ENCODE measurements at regions not wholly inside any gene's neighbourhood (a gene's known extent, or its start where the extent isn't known, plus 50 kb on each side); places are given as distances from the start of the nearest gene placed in this dataset.
A peak's percentile ranks its signal among the peaks of the same experiment; 100 is the strongest.

GRCh38 chr12:82097877-82098276 lies 260.3 kb downstream of the CCDC59 start:
- Histone ChIP-seq H3K27me3 (ENCODE audit: insufficient read depth, low read length) (no peaks in the 10 kb centered on the region), H3K4me3 (ENCODE audit: low read length) (no peak overlapping the region), H3K4me1 (ENCODE audit: insufficient read depth, low read length) (no peaks in the 10 kb centered on the region), H3K27ac (ENCODE audit: low read depth, low read length) (no peak overlapping the region), H3K9ac (ENCODE audit: low read depth, low read length) (no peak overlapping the region), H3K36me3 (ENCODE audit: insufficient read depth, low read length) (no peaks in the 10 kb centered on the region), H3K9me3 (ENCODE audit: insufficient read depth, low read depth, low read length) (no peaks in the 10 kb centered on the region)
- 55% methylated on average over 1 of the region's 1 CpG for WGBS

DNA sequence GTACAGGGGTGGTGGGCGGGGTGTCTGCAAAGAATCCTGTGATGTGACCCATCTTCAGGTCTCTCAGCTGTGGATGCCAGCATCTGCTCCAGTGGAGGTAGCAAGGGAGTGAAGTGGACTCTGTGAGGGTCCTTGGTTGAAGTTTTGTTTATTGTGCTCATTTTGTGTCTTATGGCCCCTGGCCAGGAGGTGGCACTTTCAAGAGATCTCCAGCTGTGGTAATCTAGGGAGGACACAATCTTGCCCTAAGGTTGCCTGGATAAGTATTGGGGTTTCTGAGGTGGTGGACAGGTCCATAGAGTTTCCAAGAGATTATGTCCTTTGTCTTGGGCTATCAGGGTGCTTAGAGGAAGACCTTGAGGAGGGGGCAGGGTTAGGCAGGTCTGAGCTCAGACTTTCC lies 260.7 kb downstream of the CCDC59 start:
- no peaks in the 10 kb centered on the region for H3K4me1 ChIP-seq (ENCODE audit: insufficient read depth, low read length)
- no peaks in the 10 kb centered on the region for H3K36me3 ChIP-seq (ENCODE audit: insufficient read depth, low read length)
- no peak overlapping the region for H3K9ac ChIP-seq (ENCODE audit: low read depth, low read length)
- H3K9me3 ChIP-seq (ENCODE audit: insufficient read depth, low read depth, low read length) = no peaks in the 10 kb centered on the region
- 47% methylated on average over 1 of the region's 1 CpG for WGBS
- H3K27ac ChIP-seq (ENCODE audit: low read depth, low read length) = no peak overlapping the region
- H3K27me3 ChIP-seq (ENCODE audit: insufficient read depth, low read length) = no peaks in the 10 kb centered on the region
- no peak overlapping the region for H3K4me3 ChIP-seq (ENCODE audit: low read length)

DNA sequence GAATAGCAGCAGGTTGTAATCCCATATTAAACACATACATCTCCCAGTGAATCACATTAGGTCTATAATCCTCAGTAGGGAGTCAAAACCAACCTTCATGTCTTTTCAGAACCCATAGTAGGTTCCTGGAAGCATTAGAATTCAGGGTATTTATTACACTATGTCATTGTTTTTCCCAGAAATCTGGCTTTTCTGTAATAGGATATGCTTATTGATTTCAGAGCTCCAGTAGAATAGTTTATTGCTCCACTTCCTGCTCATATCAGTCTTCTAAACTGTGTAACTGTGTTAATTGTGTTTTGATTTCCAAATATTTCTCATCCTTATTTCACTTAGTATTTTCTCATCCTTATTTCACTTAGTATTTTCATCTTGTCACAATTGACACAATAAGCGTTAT lies 268.0 kb downstream of the CCDC59 start:
- no peaks in the 10 kb centered on the region for H3K4me1 ChIP-seq (ENCODE audit: insufficient read depth, low read length)
- no peak overlapping the region for H3K9ac ChIP-seq (ENCODE audit: low read depth, low read length)
- no peaks in the 10 kb centered on the region for H3K36me3 ChIP-seq (ENCODE audit: insufficient read depth, low read length)
- WGBS = 80% methylated on average over 1 of the region's 1 CpG
- H3K27ac ChIP-seq (ENCODE audit: low read depth, low read length) = no peak overlapping the region
- H3K27me3 ChIP-seq (ENCODE audit: insufficient read depth, low read length) = no peaks in the 10 kb centered on the region
- no peak overlapping the region for H3K4me3 ChIP-seq (ENCODE audit: low read length)
- no peaks in the 10 kb centered on the region for H3K9me3 ChIP-seq (ENCODE audit: insufficient read depth, low read depth, low read length)

DNA sequence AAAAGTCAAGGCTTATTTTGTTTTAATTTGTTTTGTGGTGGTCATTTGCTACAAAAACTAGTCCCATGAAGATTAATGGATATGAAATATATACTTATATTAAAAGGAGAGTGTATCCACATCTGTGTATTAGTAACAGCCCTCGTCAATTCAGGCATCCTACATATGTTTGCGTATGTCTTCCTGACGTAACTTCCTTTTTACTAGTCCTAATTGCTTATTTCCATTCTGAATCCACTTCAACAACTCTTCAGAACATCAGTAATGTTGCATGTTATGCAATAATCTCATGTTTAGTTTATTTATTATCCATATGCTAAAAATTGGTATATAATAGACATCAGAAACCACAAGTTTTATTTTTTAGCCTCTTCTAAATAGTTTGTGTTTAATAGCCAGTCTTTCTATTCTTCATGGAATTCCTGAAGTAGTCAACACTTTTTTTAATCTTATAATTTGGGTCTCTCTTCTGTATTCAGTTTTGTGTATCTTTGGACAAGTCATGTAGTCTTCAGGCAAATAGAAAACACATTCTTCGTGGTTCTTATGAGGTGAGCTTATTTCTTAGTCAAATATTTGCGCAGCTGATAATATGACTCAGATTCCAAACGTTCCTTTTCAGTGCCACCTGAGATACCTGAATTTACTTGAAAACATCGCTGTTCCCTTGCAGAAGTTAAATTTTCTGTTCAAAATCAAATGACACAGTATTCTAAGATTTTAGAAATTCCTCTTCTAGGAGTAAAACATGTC lies 268.6 kb downstream of the CCDC59 start:
- no peaks in the 10 kb centered on the region for H3K27me3 ChIP-seq (ENCODE audit: insufficient read depth, low read length)
- 92% methylated on average over 7 of the region's 7 CpGs for WGBS
- H3K9me3 ChIP-seq (ENCODE audit: insufficient read depth, low read depth, low read length) = no peaks in the 10 kb centered on the region
- H3K27ac ChIP-seq (ENCODE audit: low read depth, low read length) = no peak overlapping the region
- no peak overlapping the region for H3K4me3 ChIP-seq (ENCODE audit: low read length)
- no peaks in the 10 kb centered on the region for H3K36me3 ChIP-seq (ENCODE audit: insufficient read depth, low read length)
- H3K9ac ChIP-seq (ENCODE audit: low read depth, low read length) = no peak overlapping the region
- H3K4me1 ChIP-seq (ENCODE audit: insufficient read depth, low read length) = no peaks in the 10 kb centered on the region

- Histone ChIP-seq H3K4me1 (ENCODE audit: insufficient read depth, low read length) (no peaks in the 10 kb centered on the region), H3K27me3 (ENCODE audit: insufficient read depth, low read length) (no peaks in the 10 kb centered on the region), H3K36me3 (ENCODE audit: insufficient read depth, low read length) (no peaks in the 10 kb centered on the region), H3K27ac (ENCODE audit: low read depth, low read length) (no peak overlapping the region), H3K9ac (ENCODE audit: low read depth, low read length) (no peak overlapping the region), H3K4me3 (ENCODE audit: low read length) (no peak overlapping the region), H3K9me3 (ENCODE audit: insufficient read depth, low read depth, low read length) (no peaks in the 10 kb centered on the region)
- 95% methylated on average over 3 of the region's 3 CpGs for WGBS
Observed at GRCh38 chr12:82082501-82082900, 275.7 kb downstream of the CCDC59 start.

DNA sequence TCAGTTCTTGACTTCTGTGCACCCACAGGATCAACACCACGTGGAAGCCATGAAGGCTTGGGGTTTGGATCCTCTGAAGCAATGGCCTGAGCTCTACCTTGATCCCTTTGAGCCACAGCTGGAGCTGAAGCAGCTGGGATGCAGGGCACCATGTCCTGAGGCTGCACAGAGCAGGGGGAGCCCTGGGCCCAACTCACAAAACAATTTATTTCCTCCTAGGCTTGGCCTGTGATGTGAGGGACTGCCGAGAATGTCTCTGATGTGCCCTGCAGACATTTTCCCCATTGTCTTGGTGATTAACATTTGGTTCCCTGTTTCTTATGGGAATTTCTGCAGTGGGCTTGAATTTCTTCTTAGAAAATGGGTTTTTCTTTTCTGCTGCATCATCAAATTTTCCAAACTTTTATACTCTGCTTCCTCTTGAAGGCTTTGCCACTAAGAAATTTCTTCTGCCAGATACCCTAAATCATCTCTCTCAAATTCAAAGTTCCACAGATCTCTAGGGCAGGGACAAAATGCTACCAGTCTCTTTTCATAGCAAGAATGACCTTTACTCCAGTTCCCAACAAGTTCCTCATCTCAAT lies 288.2 kb downstream of the CCDC59 start:
- no peak overlapping the region for H3K4me3 ChIP-seq (ENCODE audit: low read length)
- no peaks in the 10 kb centered on the region for H3K4me1 ChIP-seq (ENCODE audit: insufficient read depth, low read length)
- 66% methylated on average over 2 of the region's 2 CpGs for WGBS
- H3K27me3 ChIP-seq (ENCODE audit: insufficient read depth, low read length) = no peaks in the 10 kb centered on the region
- no peaks in the 10 kb centered on the region for H3K9me3 ChIP-seq (ENCODE audit: insufficient read depth, low read depth, low read length)
- no peak overlapping the region for H3K9ac ChIP-seq (ENCODE audit: low read depth, low read length)
- no peaks in the 10 kb centered on the region for H3K36me3 ChIP-seq (ENCODE audit: insufficient read depth, low read length)
- peak overlapping the region; percentile 49; the same call in 1 of the 2 replicates for H3K27ac ChIP-seq (ENCODE audit: low read depth, low read length)

DNA sequence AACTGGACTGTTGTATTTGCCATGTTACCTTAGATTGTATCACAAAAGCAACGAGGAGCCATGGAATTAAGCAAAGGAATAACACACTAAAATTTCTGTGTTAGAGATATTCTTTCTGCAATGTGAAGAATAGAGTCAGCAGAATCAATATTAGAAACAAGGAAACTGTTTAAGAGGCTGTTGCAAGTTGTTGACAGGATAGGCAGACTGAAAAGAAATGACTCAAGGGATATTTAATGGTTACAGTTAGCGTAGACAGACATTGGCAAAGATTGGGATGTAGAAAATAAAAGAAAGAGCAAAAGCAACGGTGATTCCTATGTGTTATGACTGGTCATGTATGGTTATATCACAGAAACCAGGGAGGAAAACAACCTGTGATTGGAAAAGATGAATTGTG lies 299.0 kb upstream of the PPFIA2 start:
- Histone ChIP-seq H3K36me3 (ENCODE audit: insufficient read depth, low read length) (no peaks in the 10 kb centered on the region), H3K27me3 (ENCODE audit: insufficient read depth, low read length) (no peaks in the 10 kb centered on the region), H3K4me1 (ENCODE audit: insufficient read depth, low read length) (no peaks in the 10 kb centered on the region), H3K9ac (ENCODE audit: low read depth, low read length) (no peak overlapping the region), H3K27ac (ENCODE audit: low read depth, low read length) (no peak overlapping the region), H3K4me3 (ENCODE audit: low read length) (no peak overlapping the region), H3K9me3 (ENCODE audit: insufficient read depth, low read depth, low read length) (no peaks in the 10 kb centered on the region)
- WGBS = 64% methylated on average over 3 of the region's 3 CpGs

GRCh38 chr12:82057770-82058169 lies 298.6 kb upstream of the PPFIA2 start:
- H3K27ac ChIP-seq (ENCODE audit: low read depth, low read length) = no peak overlapping the region
- no peaks in the 10 kb centered on the region for H3K9me3 ChIP-seq (ENCODE audit: insufficient read depth, low read depth, low read length)
- no peaks in the 10 kb centered on the region for H3K27me3 ChIP-seq (ENCODE audit: insufficient read depth, low read length)
- H3K4me1 ChIP-seq (ENCODE audit: insufficient read depth, low read length) = no peaks in the 10 kb centered on the region
- no peak overlapping the region for H3K9ac ChIP-seq (ENCODE audit: low read depth, low read length)
- H3K36me3 ChIP-seq (ENCODE audit: insufficient read depth, low read length) = no peaks in the 10 kb centered on the region
- H3K4me3 ChIP-seq (ENCODE audit: low read length) = no peak overlapping the region
- 86% methylated on average over 2 of the region's 2 CpGs for WGBS

DNA sequence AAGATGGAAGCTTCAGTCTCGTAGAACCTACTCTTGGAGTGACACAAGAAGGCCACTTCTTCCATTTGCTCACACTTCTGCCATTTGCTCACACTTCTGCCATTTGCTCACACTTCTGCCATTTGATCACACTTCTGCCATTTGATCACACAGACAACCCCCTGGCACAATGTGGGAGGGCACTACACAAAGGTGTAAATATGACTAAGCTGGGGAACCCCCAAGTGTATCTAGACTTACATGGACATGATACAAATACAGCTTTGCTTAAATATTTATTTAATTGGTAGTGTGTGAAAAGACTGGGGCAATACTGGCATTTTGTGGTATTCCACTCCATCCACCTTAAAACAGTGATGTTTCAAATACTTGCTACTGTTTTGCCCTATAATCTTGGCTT lies 296.2 kb upstream of the PPFIA2 start:
- WGBS = 91% methylated on average over 1 of the region's 1 CpG
- Histone ChIP-seq H3K4me3 (ENCODE audit: low read length) (no peak overlapping the region), H3K36me3 (ENCODE audit: insufficient read depth, low read length) (no peaks in the 10 kb centered on the region), H3K27me3 (ENCODE audit: insufficient read depth, low read length) (no peaks in the 10 kb centered on the region), H3K27ac (ENCODE audit: low read depth, low read length) (no peak overlapping the region), H3K4me1 (ENCODE audit: insufficient read depth, low read length) (no peaks in the 10 kb centered on the region), H3K9ac (ENCODE audit: low read depth, low read length) (no peak overlapping the region), H3K9me3 (ENCODE audit: insufficient read depth, low read depth, low read length) (no peaks in the 10 kb centered on the region)

GRCh38 chr12:82054566-82054965 lies 295.4 kb upstream of the PPFIA2 start:
- WGBS = no CpG with 5 or more reads among the region's 2 CpGs

GRCh38 chr12:82047446-82047845 lies 288.3 kb upstream of the PPFIA2 start:
- Histone ChIP-seq H3K27me3 (ENCODE audit: insufficient read depth, low read length) (no peaks in the 10 kb centered on the region), H3K4me3 (ENCODE audit: low read length) (no peak overlapping the region), H3K36me3 (ENCODE audit: insufficient read depth, low read length) (no peaks in the 10 kb centered on the region)

More at GRCh38 chr12:82054566-82054965, 295.4 kb upstream of the PPFIA2 start:
- Histone ChIP-seq H3K9ac (ENCODE audit: low read depth, low read length) (no peak overlapping the region), H3K27ac (ENCODE audit: low read depth, low read length) (no peak overlapping the region), H3K4me3 (ENCODE audit: low read length) (no peak overlapping the region), H3K36me3 (ENCODE audit: insufficient read depth, low read length) (no peaks in the 10 kb centered on the region), H3K4me1 (ENCODE audit: insufficient read depth, low read length) (no peaks in the 10 kb centered on the region), H3K9me3 (ENCODE audit: insufficient read depth, low read depth, low read length) (no peaks in the 10 kb centered on the region), H3K27me3 (ENCODE audit: insufficient read depth, low read length) (no peaks in the 10 kb centered on the region)

More at GRCh38 chr12:82047446-82047845, 288.3 kb upstream of the PPFIA2 start:
- H3K9me3 ChIP-seq (ENCODE audit: insufficient read depth, low read depth, low read length) = no peaks in the 10 kb centered on the region
- WGBS = 85% methylated on average over 2 of the region's 2 CpGs
- no peak overlapping the region for H3K27ac ChIP-seq (ENCODE audit: low read depth, low read length)
- no peaks in the 10 kb centered on the region for H3K4me1 ChIP-seq (ENCODE audit: insufficient read depth, low read length)
- H3K9ac ChIP-seq (ENCODE audit: low read depth, low read length) = no peak overlapping the region
